ENCODE measurements at regions not wholly inside any gene's neighbourhood (a gene's known extent, or its start where the extent isn't known, plus 50 kb on each side); places are given as distances from the start of the nearest gene placed in this dataset.
"Not testable (repeated sequence)": the region's sequence is repeated elsewhere in the genome, so short reads cannot be mapped to it uniquely, and the experiment has no call there.

GRCh38 chr6:44040786-44041185 lies 86.5 kb downstream of the MRPL14 start:
- no peak overlapping the region for H3K4me3 ChIP-seq (ENCODE audit: low read length)
- TF ChIP-seq CTCF (conservative IDR thresholded peaks at IDR 0.05; ENCODE audit: low read length): no peak
- DNase-seq (ENCODE audit: low read depth): no peak

- TF ChIP-seq CTCF (conservative IDR thresholded peaks at IDR 0.05; ENCODE audit: low read length): no peak
- no peak overlapping the region for H3K4me3 ChIP-seq (ENCODE audit: low read length)
- DNase-seq (ENCODE audit: low read depth): no peak
Observed at GRCh38 chr6:44039839-44040350, 87.4 kb downstream of the MRPL14 start.

- TF ChIP-seq CTCF (conservative IDR thresholded peaks at IDR 0.05; ENCODE audit: low read length): no peak
- no peak overlapping the region for H3K4me3 ChIP-seq (ENCODE audit: low read length)
- DNase-seq (ENCODE audit: low read depth): no peak
Observed at GRCh38 chr6:44039191-44039719, 88.0 kb downstream of the MRPL14 start.

- no peak for DNase-seq (ENCODE audit: low read depth)
- H3K4me3 ChIP-seq (ENCODE audit: low read length): no peak overlapping the region
- TF ChIP-seq CTCF (conservative IDR thresholded peaks at IDR 0.05; ENCODE audit: low read length): no peak
Observed at GRCh38 chr6:44038543-44039065, 88.6 kb downstream of the MRPL14 start.

- no peak overlapping the region for H3K4me3 ChIP-seq (ENCODE audit: low read length)
- no peak for DNase-seq (ENCODE audit: low read depth)
- TF ChIP-seq CTCF (conservative IDR thresholded peaks at IDR 0.05; ENCODE audit: low read length): no peak
Observed at GRCh38 chr6:44037847-44038542, 89.3 kb downstream of the MRPL14 start.

- DNase-seq (ENCODE audit: low read depth); H3K4me3 ChIP-seq (ENCODE audit: low read length): not testable (repeated sequence)
Observed at GRCh38 chr6:44037276-44037675, 90.0 kb downstream of the MRPL14 start.

- H3K4me3 ChIP-seq (ENCODE audit: low read length): no peak overlapping the region
Observed at GRCh38 chr6:44036699-44037101, 90.6 kb downstream of the MRPL14 start.

More at GRCh38 chr6:44036699-44037101, 90.6 kb downstream of the MRPL14 start:
- DNase-seq (ENCODE audit: low read depth): no peak
- TF ChIP-seq CTCF (conservative IDR thresholded peaks at IDR 0.05; ENCODE audit: low read length): no peak

Data from AG10803 (cell line).